Left ventricle myocardium inferior (tissue), 1 donor: ENCODE measurements at regions not wholly inside any gene's neighbourhood (a gene's known extent, or its start where the extent isn't known, plus 50 kb on each side); places are given as distances from the start of the nearest gene placed in this dataset.

Experiments
- DNase-seq: peaks from one replicate; pipeline ENCODE4 v3.0.0-alpha.2; 2020
- H3K27ac ChIP-seq: fragments of 200-600 bp; replicated peaks from 2 replicates; pipeline ENCODE4 v1.8.0; 2021
- H3K27me3 ChIP-seq: fragments of 200-600 bp; 2 replicates; pipeline ENCODE4 v1.8.0; 2021; ENCODE audit warnings: low read depth
- H3K36me3 ChIP-seq: fragments of 200-600 bp; 2 replicates; pipeline ENCODE4 v1.8.0; 2021
- H3K4me1 ChIP-seq: fragments of 200-600 bp; 2 replicates; pipeline ENCODE4 v1.8.0; 2021
- H3K4me3 ChIP-seq: fragments of 200-600 bp; 2 replicates; pipeline ENCODE4 v1.8.0; 2021; ENCODE audit warnings: mild to moderate bottlenecking, moderate library complexity
- H3K9me3 ChIP-seq: fragments of 200-600 bp; replicated peaks from 2 replicates; pipeline ENCODE4 v1.8.0; 2021
- CTCF ChIP-seq: fragments of 200-600 bp; IDR thresholded peaks from 2 replicates; pipeline ENCODE4 v1.8.0; 2021; ENCODE audit warnings: antibody characterized with exemption, mild to moderate bottlenecking, borderline replicate concordance
- intact Hi-C: fragments of 100-400 bp; cut with micrococcal nuclease; formaldehyde crosslinking; loops from one replicate; pipeline ENCODE4 v1.11.0; 2022
- donor health status: DM: no; HTN: yes; CAD: no; lungs with severe emphysema.

GRCh38 chr10:59055045-59055444 lies 121.4 kb upstream of the PHYHIPL start:
- TF ChIP-seq CTCF = no peak
- Histone ChIP-seq H3K27me3 (no peaks in the 10 kb centered on the region), H3K9me3 (peaks cover 7% of the 10 kb centered on the region), H3K27ac (no peak overlapping the region), H3K36me3 (no peaks in the 10 kb centered on the region), H3K4me3 (no peak overlapping the region), H3K4me1 (no peaks in the 10 kb centered on the region)
- DNase-seq = no peak
- intact Hi-C loops = no loop called here

- no peaks in the 10 kb centered on the region for H3K9me3 ChIP-seq
- no peaks in the 10 kb centered on the region for H3K36me3 ChIP-seq
- TF ChIP-seq CTCF = no peak
- no peak overlapping the region for H3K27ac ChIP-seq
- no peak overlapping the region for H3K4me3 ChIP-seq
- DNase-seq = no peak
- no peaks in the 10 kb centered on the region for H3K27me3 ChIP-seq
- intact Hi-C loops = no loop called here
- no peaks in the 10 kb centered on the region for H3K4me1 ChIP-seq
Measured at GRCh38 chr10:59057345-59057744, 119.1 kb upstream of the PHYHIPL start.

- intact Hi-C loops = no loop called here
- no peak overlapping the region for H3K27ac ChIP-seq
- H3K4me3 ChIP-seq = no peak overlapping the region
- no peak for TF ChIP-seq CTCF
- no peak for DNase-seq
- H3K36me3 ChIP-seq = no peaks in the 10 kb centered on the region
- H3K27me3 ChIP-seq = no peaks in the 10 kb centered on the region
- no peaks in the 10 kb centered on the region for H3K9me3 ChIP-seq
- no peaks in the 10 kb centered on the region for H3K4me1 ChIP-seq
Measured at GRCh38 chr10:59060852-59061251, 115.6 kb upstream of the PHYHIPL start.

- intact Hi-C loops = no loop called here
- Histone ChIP-seq H3K27ac (no peak overlapping the region), H3K27me3 (no peaks in the 10 kb centered on the region), H3K9me3 (no peaks in the 10 kb centered on the region), H3K4me3 (no peak overlapping the region), H3K4me1 (no peaks in the 10 kb centered on the region), H3K36me3 (no peaks in the 10 kb centered on the region)
- DNase-seq = no peak
- TF ChIP-seq CTCF = no peak
Measured at GRCh38 chr10:59063491-59063890, 113.0 kb upstream of the PHYHIPL start.

- no peak overlapping the region for H3K27ac ChIP-seq
- H3K4me1 ChIP-seq = no peaks in the 10 kb centered on the region
- H3K4me3 ChIP-seq = no peak overlapping the region
- no peak for DNase-seq
- intact Hi-C loops = no loop called here
- H3K36me3 ChIP-seq = no peaks in the 10 kb centered on the region
- no peaks in the 10 kb centered on the region for H3K27me3 ChIP-seq
- no peak for TF ChIP-seq CTCF
- H3K9me3 ChIP-seq = no peaks in the 10 kb centered on the region
Measured at GRCh38 chr10:59064080-59064692, 112.3 kb upstream of the PHYHIPL start.
